ENCODE measurements at regions not wholly inside any gene's neighbourhood (a gene's known extent, or its start where the extent isn't known, plus 50 kb on each side); places are given as distances from the start of the nearest gene placed in this dataset.
"Not testable (repeated sequence)": the region's sequence is repeated elsewhere in the genome, so short reads cannot be mapped to it uniquely, and the experiment has no call there.

- no peak for DNase-seq (ENCODE audit: low read depth)
Observed at GRCh38 chr14:97798176-97798575, 1001.0 kb downstream of the VRK1 start.

GRCh38 chr14:97802430-97803373, 1005.5 kb downstream of the VRK1 start:
- no peak for DNase-seq (ENCODE audit: low read depth)

GRCh38 chr14:97804056-97804455, 1006.9 kb downstream of the VRK1 start:
- DNase-seq (ENCODE audit: low read depth) = no peak

GRCh38 chr14:97806891-97807290, 1009.7 kb downstream of the VRK1 start:
- no peak for DNase-seq (ENCODE audit: low read depth)

GRCh38 chr14:97808541-97808940, 1011.4 kb downstream of the VRK1 start:
- not testable (repeated sequence) for DNase-seq (ENCODE audit: low read depth)

- DNase-seq (ENCODE audit: low read depth) = no peak
Observed at GRCh38 chr14:97813556-97813955, 1016.4 kb downstream of the VRK1 start.

GRCh38 chr14:97820781-97821180, 1023.6 kb downstream of the VRK1 start:
- no peak for DNase-seq (ENCODE audit: low read depth)

GRCh38 chr14:97824218-97824617, 1027.0 kb downstream of the VRK1 start:
- no peak for DNase-seq (ENCODE audit: low read depth)

GRCh38 chr14:97827746-97828145, 1030.6 kb downstream of the VRK1 start:
- DNase-seq (ENCODE audit: low read depth) = no peak

- no peak for DNase-seq (ENCODE audit: low read depth)
Observed at GRCh38 chr14:97832776-97833175, 1035.6 kb downstream of the VRK1 start.

GRCh38 chr14:97838986-97839385, 1041.8 kb downstream of the VRK1 start:
- no peak for DNase-seq (ENCODE audit: low read depth)

- no peak for DNase-seq (ENCODE audit: low read depth)
Observed at GRCh38 chr14:97840159-97840558, 1043.0 kb downstream of the VRK1 start.

- DNase-seq (ENCODE audit: low read depth) = no peak
Observed at GRCh38 chr14:97841762-97842161, 1044.6 kb downstream of the VRK1 start.

GRCh38 chr14:97843066-97843465, 1045.9 kb downstream of the VRK1 start:
- DNase-seq (ENCODE audit: low read depth) = no peak

GRCh38 chr14:97844042-97844441, 1046.9 kb downstream of the VRK1 start:
- no peak for DNase-seq (ENCODE audit: low read depth)

- DNase-seq (ENCODE audit: low read depth) = no peak
Observed at GRCh38 chr14:97846156-97846555, 1049.0 kb downstream of the VRK1 start.

GRCh38 chr14:97848317-97848980, 1051.3 kb downstream of the VRK1 start:
- DNase-seq (ENCODE audit: low read depth) = no peak

- DNase-seq (ENCODE audit: low read depth) = no peak
Observed at GRCh38 chr14:97850466-97850865, 1053.3 kb downstream of the VRK1 start.

- no peak for DNase-seq (ENCODE audit: low read depth)
Observed at GRCh38 chr14:97850886-97851285, 1053.7 kb downstream of the VRK1 start.

- DNase-seq (ENCODE audit: low read depth) = no peak
Observed at GRCh38 chr14:97851428-97851995, 1054.3 kb downstream of the VRK1 start.

- no peak for DNase-seq (ENCODE audit: low read depth)
Observed at GRCh38 chr14:97854918-97855317, 1057.7 kb downstream of the VRK1 start.

- DNase-seq (ENCODE audit: low read depth) = no peak
Observed at GRCh38 chr14:97866195-97866594, 1069.0 kb downstream of the VRK1 start.

GRCh38 chr14:97866664-97867063, 1069.5 kb downstream of the VRK1 start:
- DNase-seq (ENCODE audit: low read depth) = no peak
